ENCODE measurements at regions not wholly inside any gene's neighbourhood (a gene's known extent, or its start where the extent isn't known, plus 50 kb on each side); places are given as distances from the start of the nearest gene placed in this dataset.
"Not testable (repeated sequence)": the region's sequence is repeated elsewhere in the genome, so short reads cannot be mapped to it uniquely, and the experiment has no call there.

- in situ Hi-C loops (cut with MboI; ENCODE audit: low sequenced_read_pairs): no loop called here
Measured at GRCh38 chr3:66831931-66832330, 166.2 kb upstream of the KBTBD8 start.

GRCh38 chr3:66836363-66837152 lies 161.5 kb upstream of the KBTBD8 start:
- in situ Hi-C loops (cut with MboI; ENCODE audit: low sequenced_read_pairs): no loop called here

GRCh38 chr3:66838704-66839103 lies 159.4 kb upstream of the KBTBD8 start:
- in situ Hi-C loops (cut with MboI; ENCODE audit: low sequenced_read_pairs): no loop called here

GRCh38 chr3:66839508-66839907 lies 158.6 kb upstream of the KBTBD8 start:
- in situ Hi-C loops (cut with MboI; ENCODE audit: low sequenced_read_pairs): no loop called here

- in situ Hi-C loops (cut with MboI; ENCODE audit: low sequenced_read_pairs): not testable (repeated sequence)
Measured at GRCh38 chr3:66842761-66843464, 155.2 kb upstream of the KBTBD8 start.

- in situ Hi-C loops (cut with MboI; ENCODE audit: low sequenced_read_pairs): no loop called here
Measured at GRCh38 chr3:66851894-66852613, 146.1 kb upstream of the KBTBD8 start.

- in situ Hi-C loops (cut with MboI; ENCODE audit: low sequenced_read_pairs): no loop called here
Measured at GRCh38 chr3:66854601-66855151, 143.4 kb upstream of the KBTBD8 start.

- in situ Hi-C loops (cut with MboI; ENCODE audit: low sequenced_read_pairs): no loop called here
Measured at GRCh38 chr3:66856533-66856932, 141.6 kb upstream of the KBTBD8 start.

- in situ Hi-C loops (cut with MboI; ENCODE audit: low sequenced_read_pairs): no loop called here
Measured at GRCh38 chr3:66858656-66859381, 139.3 kb upstream of the KBTBD8 start.

GRCh38 chr3:66860771-66861170 lies 137.3 kb upstream of the KBTBD8 start:
- in situ Hi-C loops (cut with MboI; ENCODE audit: low sequenced_read_pairs): no loop called here

GRCh38 chr3:66863205-66864111 lies 134.6 kb upstream of the KBTBD8 start:
- in situ Hi-C loops (cut with MboI; ENCODE audit: low sequenced_read_pairs): no loop called here

- in situ Hi-C loops (cut with MboI; ENCODE audit: low sequenced_read_pairs): no loop called here
Measured at GRCh38 chr3:66884659-66885058, 113.4 kb upstream of the KBTBD8 start.

GRCh38 chr3:66885326-66886000 lies 112.6 kb upstream of the KBTBD8 start:
- in situ Hi-C loops (cut with MboI; ENCODE audit: low sequenced_read_pairs): no loop called here

- in situ Hi-C loops (cut with MboI; ENCODE audit: low sequenced_read_pairs): no loop called here
Measured at GRCh38 chr3:66889750-66890494, 108.2 kb upstream of the KBTBD8 start.

- in situ Hi-C loops (cut with MboI; ENCODE audit: low sequenced_read_pairs): no loop called here
Measured at GRCh38 chr3:66898155-66898554, 100.0 kb upstream of the KBTBD8 start.

- in situ Hi-C loops (cut with MboI; ENCODE audit: low sequenced_read_pairs): no loop called here
Measured at GRCh38 chr3:66904336-66904735, 93.8 kb upstream of the KBTBD8 start.

GRCh38 chr3:66904831-66905493 lies 93.1 kb upstream of the KBTBD8 start:
- in situ Hi-C loops (cut with MboI; ENCODE audit: low sequenced_read_pairs): no loop called here

- in situ Hi-C loops (cut with MboI; ENCODE audit: low sequenced_read_pairs): no loop called here
Measured at GRCh38 chr3:66907136-66907535, 91.0 kb upstream of the KBTBD8 start.
